ENCODE measurements at regions not wholly inside any gene's neighbourhood (a gene's known extent, or its start where the extent isn't known, plus 50 kb on each side); places are given as distances from the start of the nearest gene placed in this dataset.

GRCh38 chr7:41182782-41183181 lies 520.1 kb downstream of the INHBA start (continued):
- no peak for TF ChIP-seq BCL3 (IDR thresholded peaks at IDR 0.05; ENCODE audit: borderline replicate concordance, insufficient read depth, low read depth, low read length, poor library complexity, severe bottlenecking)
- TF ChIP-seq RCOR1 (conservative IDR thresholded peaks at IDR 0.05; ENCODE audit: low read depth, low read length): no peak

GRCh38 chr7:41175435-41175834 lies 527.5 kb downstream of the INHBA start:
- FAIRE-seq: no peak
- no peak for DNase-seq (ENCODE audit: low read depth, low spot score)
- no peaks in the 10 kb centered on the region for H3K79me2 ChIP-seq (ENCODE audit: control insufficient read depth, insufficient read depth, low read length)
- no peaks in the 10 kb centered on the region for H3K4me1 ChIP-seq (ENCODE audit: control insufficient read depth, insufficient read depth, low read length)
- no TSS peak for BruUV-seq (replicated peaks)
- H3K9ac ChIP-seq (ENCODE audit: control insufficient read depth, insufficient read depth, low read length): no peak overlapping the region
- POLR2A ChIA-PET: interaction anchor here (1.0 kb wide), 1 partner anchor 13 kb away, joined by 3 read pairs; no protein-coding TSS in a partner anchor
- no peaks in the 10 kb centered on the region for H3K36me3 ChIP-seq (ENCODE audit: control insufficient read depth in 2 of 2, insufficient read depth in 2 of 2, low read length in 1 of 2)
- no peaks in the 10 kb centered on the region for H3K27me3 ChIP-seq (replicated peaks in 1 of 2; ENCODE audit: control insufficient read depth in 2 of 2, insufficient read depth in 2 of 2, low read length in 1 of 2)
- in situ Hi-C loops (cut with MboI) (no loop called here), intact Hi-C loops (cut with micrococcal nuclease; ENCODE audit: unreplicated experiment) (no loop called here)
- H2AFZ ChIP-seq (ENCODE audit: control insufficient read depth, low read depth, low read length): no peak overlapping the region
- SMC1A ChIA-PET (ENCODE audit: uncharacterized antibody, unreplicated experiment): interaction anchor here (1.1 kb wide), 1 partner anchor 77 kb away, joined by 3 read pairs; no protein-coding TSS in a partner anchor
- no peak overlapping the region for H3K27ac ChIP-seq (ENCODE audit: control insufficient read depth, insufficient read depth)
- RAD21 ChIA-PET (ENCODE audit: unreplicated experiment): no interaction called here
- H3K4me3 ChIP-seq: no peak overlapping the region
- no peaks in the 10 kb centered on the region for H3K9me3 ChIP-seq (replicated peaks; ENCODE audit: control insufficient read depth, insufficient read depth, low read length)
- CTCF ChIA-PET: no interaction called here
- no peak overlapping the region for H3K4me2 ChIP-seq (ENCODE audit: control insufficient read depth, insufficient read depth)
- no peak for TF ChIP-seq ZSCAN29 (IDR thresholded peaks at IDR 0.05)
- no peak for TF ChIP-seq ATF7 (IDR thresholded peaks at IDR 0.05; ENCODE audit: low read depth)
- TF ChIP-seq CREB1 (IDR thresholded peaks at IDR 0.05; ENCODE audit: low read depth): no peak
- ATAC-seq: peak; percentile 46
- WGBS (ENCODE audit: insufficient coverage, insufficient replicate concordance, low lambda C conversion rate, missing lambda C conversion rate): 52% methylated on average over 8 of the region's 8 CpGs
- no peaks in the 10 kb centered on the region for H4K20me1 ChIP-seq (ENCODE audit: control insufficient read depth, insufficient read depth)

- ATAC-seq: no peak
- FAIRE-seq: no peak
- no TSS peak for BruUV-seq (replicated peaks)
- ChIA-PET SMC1A (ENCODE audit: uncharacterized antibody, unreplicated experiment) (no interaction called here), RAD21 (ENCODE audit: unreplicated experiment) (no interaction called here), CTCF (interaction anchor here (1.1 kb wide), 1 partner anchor 17 kb away, joined by 4 read pairs; no protein-coding TSS in a partner anchor), POLR2A (no interaction called here)
- Histone ChIP-seq H3K79me2 (ENCODE audit: control insufficient read depth, insufficient read depth, low read length) (no peaks in the 10 kb centered on the region), H3K36me3 (ENCODE audit: control insufficient read depth in 2 of 2, insufficient read depth in 2 of 2, low read length in 1 of 2) (no peaks in the 10 kb centered on the region), H3K9ac (ENCODE audit: control insufficient read depth, insufficient read depth, low read length) (no peak overlapping the region), H3K27me3 (replicated peaks in 1 of 2; ENCODE audit: control insufficient read depth in 2 of 2, insufficient read depth in 2 of 2, low read length in 1 of 2) (no peaks in the 10 kb centered on the region), H3K4me3 (no peak overlapping the region), H3K4me2 (ENCODE audit: control insufficient read depth, insufficient read depth) (no peak overlapping the region), H3K4me1 (ENCODE audit: control insufficient read depth, insufficient read depth, low read length) (no peaks in the 10 kb centered on the region), H3K27ac (ENCODE audit: control insufficient read depth, insufficient read depth) (no peak overlapping the region), H2AFZ (ENCODE audit: control insufficient read depth, low read depth, low read length) (no peak overlapping the region), H3K9me3 (replicated peaks; ENCODE audit: control insufficient read depth, insufficient read depth, low read length) (no peaks in the 10 kb centered on the region), H4K20me1 (ENCODE audit: control insufficient read depth, insufficient read depth) (no peaks in the 10 kb centered on the region)
- in situ Hi-C loops (cut with MboI): no loop called here
- no peak for DNase-seq (ENCODE audit: low read depth, low spot score)
- WGBS (ENCODE audit: insufficient coverage, insufficient replicate concordance, low lambda C conversion rate, missing lambda C conversion rate): 44% methylated on average over 2 of the region's 2 CpGs
- intact Hi-C loops (cut with micrococcal nuclease; ENCODE audit: unreplicated experiment): no loop called here
- TF ChIP-seq JUND (IDR thresholded peaks at IDR 0.05; ENCODE audit: low read depth, low read length) (no peak), NR2C2 (IDR thresholded peaks at IDR 0.05; ENCODE audit: borderline replicate concordance, control insufficient read depth, insufficient read length, low read depth) (no peak), IKZF1 (conservative IDR thresholded peaks at IDR 0.05) (no peak), BMI1 (IDR thresholded peaks at IDR 0.05; ENCODE audit: borderline replicate concordance) (no peak), EGR1 (IDR thresholded peaks at IDR 0.05; ENCODE audit: borderline replicate concordance in 1 of 2, low read depth in 2 of 2, low read length in 2 of 2) (no peak), ATF2 (IDR thresholded peaks at IDR 0.05; ENCODE audit: low read length) (no peak), EP300 (IDR thresholded peaks at IDR 0.05; ENCODE audit: borderline replicate concordance in 1 of 2, control insufficient read depth in 1 of 2, low read depth in 2 of 2, low read length in 2 of 2) (no peak)
These were observed 528.4 kb downstream of the INHBA start for GRCh38 chr7:41174521-41174920.

Data from GM12878 (cell line).